ENCODE measurements at regions not wholly inside any gene's neighbourhood (a gene's known extent, or its start where the extent isn't known, plus 50 kb on each side); places are given as distances from the start of the nearest gene placed in this dataset.
"Not testable (repeated sequence)": the region's sequence is repeated elsewhere in the genome, so short reads cannot be mapped to it uniquely, and the experiment has no call there.

DNA sequence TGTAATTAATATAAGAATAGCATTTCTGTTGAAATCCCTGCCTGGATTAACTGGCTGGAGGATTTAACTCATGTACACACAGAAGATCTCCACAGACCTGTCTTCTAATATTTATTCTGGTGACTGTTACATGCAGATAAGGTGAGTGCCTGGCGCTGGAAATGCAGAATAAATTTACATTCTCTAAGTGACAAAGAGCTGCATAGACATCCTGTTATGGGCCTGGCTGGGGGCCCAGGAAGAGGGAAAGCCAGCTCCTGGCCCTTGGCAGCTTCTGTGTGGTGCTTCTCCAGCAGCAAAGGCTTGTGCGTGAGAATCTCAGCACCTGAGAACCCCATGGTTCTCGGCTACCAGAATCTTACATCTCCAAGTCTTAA, 446.6 kb downstream of the PTPRU start:
- Histone ChIP-seq H3K4me1 (ENCODE audit: control insufficient read depth, insufficient read depth, low read length) (no peaks in the 10 kb centered on the region), H3K27ac (ENCODE audit: low read depth, low read length) (peak overlapping the region; percentile 30), H3K4me3 (ENCODE audit: low read length) (no peak overlapping the region), H3K27me3 (ENCODE audit: control insufficient read depth, insufficient read depth, low read length, poor library complexity, severe bottlenecking) (no peaks in the 10 kb centered on the region), H3K36me3 (ENCODE audit: control insufficient read depth, insufficient read depth, low read length) (no peaks in the 10 kb centered on the region), H3K9me3 (ENCODE audit: control insufficient read depth, low read length) (no peaks in the 10 kb centered on the region), H3K9ac (ENCODE audit: extremely low read depth, low read length, poor library complexity, severe bottlenecking) (no peak overlapping the region)
- peak; percentile 46 for DNase-seq
- Mint-ChIP-seq H3K4me3 (no peak overlapping the region), H3K36me3 (ENCODE audit: low read depth) (no peaks in the 10 kb centered on the region), H3K27ac (no peak overlapping the region), H3K4me1 (peaks cover 10% of the 10 kb centered on the region), H3K27me3 (ENCODE audit: insufficient read depth) (peaks cover 2% of the 10 kb centered on the region), H3K9me3 (peaks cover 6% of the 10 kb centered on the region)
- TF ChIP-seq, protein P1, sequence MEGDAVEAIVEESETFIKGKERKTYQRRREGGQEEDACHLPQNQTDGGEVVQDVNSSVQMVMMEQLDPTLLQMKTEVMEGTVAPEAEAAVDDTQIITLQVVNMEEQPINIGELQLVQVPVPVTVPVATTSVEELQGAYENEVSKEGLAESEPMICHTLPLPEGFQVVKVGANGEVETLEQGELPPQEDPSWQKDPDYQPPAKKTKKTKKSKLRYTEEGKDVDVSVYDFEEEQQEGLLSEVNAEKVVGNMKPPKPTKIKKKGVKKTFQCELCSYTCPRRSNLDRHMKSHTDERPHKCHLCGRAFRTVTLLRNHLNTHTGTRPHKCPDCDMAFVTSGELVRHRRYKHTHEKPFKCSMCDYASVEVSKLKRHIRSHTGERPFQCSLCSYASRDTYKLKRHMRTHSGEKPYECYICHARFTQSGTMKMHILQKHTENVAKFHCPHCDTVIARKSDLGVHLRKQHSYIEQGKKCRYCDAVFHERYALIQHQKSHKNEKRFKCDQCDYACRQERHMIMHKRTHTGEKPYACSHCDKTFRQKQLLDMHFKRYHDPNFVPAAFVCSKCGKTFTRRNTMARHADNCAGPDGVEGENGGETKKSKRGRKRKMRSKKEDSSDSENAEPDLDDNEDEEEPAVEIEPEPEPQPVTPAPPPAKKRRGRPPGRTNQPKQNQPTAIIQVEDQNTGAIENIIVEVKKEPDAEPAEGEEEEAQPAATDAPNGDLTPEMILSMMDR (conservative IDR thresholded peaks at IDR 0.05) = no peak
- WGBS, 2 experiments (ENCODE audit: insufficient coverage in 1 of 2, insufficient read length in 1 of 2) = 50 to 74% methylated on average over 2 to 3 of the region's 3 CpGs

DNA sequence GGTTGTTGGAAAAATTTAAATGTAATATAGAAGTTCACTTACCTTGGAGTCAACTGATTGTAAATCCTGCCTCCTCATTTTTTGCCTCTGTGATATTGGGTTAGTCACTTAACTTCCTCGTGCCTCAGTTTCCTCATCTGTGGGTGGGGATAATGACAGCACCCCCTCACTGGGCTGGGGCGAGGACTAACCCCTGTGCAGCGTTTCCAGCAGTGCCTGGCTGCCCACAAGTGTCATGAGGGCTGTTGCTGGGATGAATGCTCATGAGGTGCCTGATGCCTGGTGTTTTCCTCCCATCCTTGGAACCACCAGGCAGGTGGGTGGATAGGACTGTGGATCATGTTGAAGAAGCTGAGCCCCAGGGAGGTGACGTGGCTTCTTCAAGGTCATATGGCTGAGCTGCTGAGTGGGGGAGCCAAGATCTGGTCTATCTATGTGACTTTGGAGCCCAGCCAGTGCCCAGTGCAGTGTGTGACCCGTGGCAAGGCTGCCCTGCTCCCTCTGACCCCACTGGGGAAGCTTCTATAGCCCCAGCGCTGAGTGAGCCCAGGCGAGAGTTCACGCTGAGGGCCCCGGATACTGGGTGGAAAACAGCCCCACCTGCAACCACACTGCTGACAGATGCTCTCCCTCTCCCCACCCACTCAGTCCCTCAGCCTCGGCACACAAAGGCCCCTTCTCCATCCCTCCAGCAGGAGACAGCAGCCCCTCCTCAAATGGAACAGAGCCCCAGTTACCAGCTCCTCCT, 446.0 kb downstream of the PTPRU start:
- 79 to 80% methylated on average over 5 to 10 of the region's 10 CpGs for WGBS, 2 experiments (ENCODE audit: insufficient coverage in 1 of 2, insufficient read length in 1 of 2)
- H3K9ac ChIP-seq (ENCODE audit: extremely low read depth, low read length, poor library complexity, severe bottlenecking) = no peak overlapping the region
- TF ChIP-seq, protein P1 (conservative IDR thresholded peaks at IDR 0.05) = no peak
- H3K4me1 ChIP-seq (ENCODE audit: control insufficient read depth, insufficient read depth, low read length) = no peaks in the 10 kb centered on the region
- peak; percentile 50 for DNase-seq
- H3K27ac ChIP-seq (ENCODE audit: low read depth, low read length) = peak overlapping the region; percentile 30
- Mint-ChIP-seq H3K4me1 (peaks cover 6% of the 10 kb centered on the region), H3K27me3 (ENCODE audit: insufficient read depth) (peaks cover 2% of the 10 kb centered on the region), H3K27ac (no peak overlapping the region), H3K36me3 (ENCODE audit: low read depth) (no peaks in the 10 kb centered on the region), H3K4me3 (no peak overlapping the region), H3K9me3 (peaks cover 6% of the 10 kb centered on the region)
- no peaks in the 10 kb centered on the region for H3K9me3 ChIP-seq (ENCODE audit: control insufficient read depth, low read length)
- H3K4me3 ChIP-seq (ENCODE audit: low read length) = no peak overlapping the region
- H3K27me3 ChIP-seq (ENCODE audit: control insufficient read depth, insufficient read depth, low read length, poor library complexity, severe bottlenecking) = no peaks in the 10 kb centered on the region
- H3K36me3 ChIP-seq (ENCODE audit: control insufficient read depth, insufficient read depth, low read length) = no peaks in the 10 kb centered on the region

DNA sequence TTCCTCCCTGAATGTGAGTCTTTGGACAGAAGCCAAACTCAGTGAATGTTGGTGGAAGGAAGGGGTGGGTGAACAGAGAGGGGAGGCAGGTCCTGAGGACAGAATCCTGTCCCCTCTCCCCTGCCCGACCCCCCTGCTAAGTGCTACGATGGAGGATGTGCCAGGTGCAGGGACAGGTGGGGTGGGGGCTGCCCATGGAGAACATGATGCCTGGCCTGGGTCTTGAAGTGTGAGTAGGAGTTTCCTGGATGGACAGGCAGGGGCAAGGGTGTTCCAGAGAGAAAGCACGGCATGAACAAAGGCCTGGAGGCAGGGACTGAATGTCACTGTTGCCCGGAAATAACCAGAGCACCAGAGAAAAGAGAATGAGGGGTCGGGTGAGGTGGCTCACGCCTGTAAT, 445.1 kb downstream of the PTPRU start:
- H3K4me3 ChIP-seq (ENCODE audit: low read length); H3K27me3 Mint-ChIP-seq (ENCODE audit: insufficient read depth); H3K9me3 ChIP-seq (ENCODE audit: control insufficient read depth, low read length); H3K4me1 ChIP-seq (ENCODE audit: control insufficient read depth, insufficient read depth, low read length); H3K4me3 Mint-ChIP-seq; H3K27me3 ChIP-seq (ENCODE audit: control insufficient read depth, insufficient read depth, low read length, poor library complexity, severe bottlenecking); H3K27ac Mint-ChIP-seq; H3K36me3 Mint-ChIP-seq (ENCODE audit: low read depth); H3K36me3 ChIP-seq (ENCODE audit: control insufficient read depth, insufficient read depth, low read length); H3K4me1 Mint-ChIP-seq; H3K9ac ChIP-seq (ENCODE audit: extremely low read depth, low read length, poor library complexity, severe bottlenecking); H3K27ac ChIP-seq (ENCODE audit: low read depth, low read length); H3K9me3 Mint-ChIP-seq: not testable (repeated sequence)
- DNase-seq = peak; percentile 20
- 82 to 87% methylated on average over 3 to 4 of the region's 6 CpGs for WGBS, 2 experiments (ENCODE audit: insufficient coverage in 1 of 2, insufficient read length in 1 of 2)

Data from endodermal cell (in vitro differentiated cells).